ENCODE measurements at regions not wholly inside any gene's neighbourhood (a gene's known extent, or its start where the extent isn't known, plus 50 kb on each side); places are given as distances from the start of the nearest gene placed in this dataset.

DNA sequence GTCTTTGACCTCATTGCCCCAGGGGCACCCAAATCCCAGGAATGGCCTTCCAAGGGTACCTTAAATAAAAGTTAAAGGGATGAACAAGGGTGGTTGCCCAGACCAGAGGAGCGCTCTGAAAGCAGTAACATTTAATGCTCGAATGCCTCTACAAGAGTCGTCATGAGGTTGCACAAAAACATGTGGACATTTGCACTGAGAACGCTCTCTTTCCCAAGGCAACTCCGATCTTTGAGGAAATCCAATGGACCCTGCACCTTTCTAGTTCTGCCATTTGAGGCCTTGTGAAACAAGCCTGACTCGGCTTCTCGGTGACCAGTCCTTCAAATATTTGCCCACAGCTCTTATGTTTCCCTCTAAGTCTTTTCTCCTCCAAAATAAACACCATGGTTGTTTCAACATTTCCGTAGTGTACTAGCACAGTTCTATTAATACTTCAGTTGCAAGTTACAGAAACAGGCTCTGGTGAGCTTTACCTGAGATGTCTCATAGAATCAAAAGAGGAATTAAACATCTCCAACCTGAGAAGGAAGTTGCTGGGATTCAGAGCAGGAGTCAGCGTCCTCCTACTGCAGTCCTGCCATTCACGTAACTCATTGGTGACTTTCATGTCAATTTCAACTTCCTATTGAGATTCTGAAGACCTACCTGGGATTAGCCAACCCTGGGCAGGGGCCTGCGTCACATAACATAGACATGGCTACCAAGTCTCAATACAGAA, 168.8 kb upstream of the RAI14 start:
- DNase-seq, result no peak

DNA sequence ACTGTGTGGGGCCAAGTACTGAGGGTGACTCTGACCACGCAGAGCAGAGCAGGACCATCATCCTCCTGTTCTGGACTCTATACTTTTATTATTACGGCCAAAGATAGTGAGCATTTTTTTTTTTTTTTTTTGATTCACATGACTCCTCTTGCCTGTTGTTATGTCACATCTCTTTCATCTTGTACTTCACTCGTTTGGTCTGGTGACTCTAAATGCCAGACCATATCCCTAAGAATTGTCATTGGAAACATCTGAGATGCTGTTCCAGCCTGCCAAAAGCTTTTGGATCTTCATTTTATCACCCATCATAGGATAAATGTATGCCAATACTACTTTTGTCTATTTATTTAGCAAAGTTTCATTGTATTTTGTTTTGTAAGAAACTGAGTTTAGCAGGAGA, 168.2 kb upstream of the RAI14 start:
- DNase-seq, result no peak

DNA sequence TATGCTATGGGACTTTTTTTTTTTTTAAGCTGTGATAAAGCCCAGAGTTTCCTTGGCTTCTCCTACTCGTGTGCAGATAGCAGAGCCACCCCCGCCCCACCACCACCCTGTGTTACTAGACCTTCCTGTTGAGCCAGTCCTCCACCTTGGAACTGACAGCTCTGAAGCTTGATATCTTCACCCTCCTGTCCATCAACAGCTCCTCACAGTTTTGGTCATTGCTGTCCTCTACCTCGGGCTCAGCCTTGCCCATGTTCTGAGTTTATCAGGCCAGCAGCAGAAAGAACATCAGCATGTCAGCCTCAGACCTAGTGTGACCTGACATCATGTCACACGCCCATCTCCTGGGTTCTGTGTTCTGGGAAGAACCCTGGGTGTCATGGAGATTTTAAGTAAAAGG, 167.1 kb upstream of the RAI14 start:
- no peak for DNase-seq

DNA sequence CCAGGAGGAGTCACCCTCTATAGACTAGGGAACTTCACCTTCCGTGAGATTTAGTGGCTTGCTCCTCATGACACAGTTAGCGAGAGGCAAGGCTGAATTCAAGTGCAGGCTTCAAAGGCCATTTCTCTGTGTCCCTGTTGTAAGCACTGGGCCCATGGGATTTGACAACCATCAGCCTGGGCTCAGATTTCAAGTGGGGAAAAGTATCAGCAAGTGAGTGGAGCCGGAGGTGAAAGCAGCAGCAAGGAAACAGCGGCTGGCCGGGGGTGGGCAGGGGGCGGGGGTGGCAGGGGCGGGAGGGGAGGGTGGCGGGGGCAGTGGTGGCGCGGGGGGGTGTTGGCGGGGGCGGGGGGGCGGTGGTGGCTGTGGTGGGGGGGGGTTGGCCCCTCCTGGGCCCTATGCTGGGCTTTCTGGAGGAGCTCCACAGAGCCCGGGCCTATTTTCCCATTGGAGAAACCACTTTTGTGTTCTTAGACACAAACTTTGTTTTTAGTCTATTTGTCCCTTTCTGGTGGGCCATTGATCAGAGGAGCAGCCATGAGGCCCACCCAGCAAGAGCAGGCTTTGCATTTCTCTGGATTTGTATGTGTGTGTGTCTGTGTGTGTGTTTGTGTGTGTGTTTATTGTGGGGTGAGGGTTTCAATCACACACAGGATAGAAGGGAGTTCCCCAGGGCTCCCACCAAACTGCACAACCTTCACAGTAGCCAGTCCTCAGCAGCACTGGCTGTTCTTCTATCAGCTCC, 165.4 kb upstream of the RAI14 start:
- DNase-seq, result no peak

DNA sequence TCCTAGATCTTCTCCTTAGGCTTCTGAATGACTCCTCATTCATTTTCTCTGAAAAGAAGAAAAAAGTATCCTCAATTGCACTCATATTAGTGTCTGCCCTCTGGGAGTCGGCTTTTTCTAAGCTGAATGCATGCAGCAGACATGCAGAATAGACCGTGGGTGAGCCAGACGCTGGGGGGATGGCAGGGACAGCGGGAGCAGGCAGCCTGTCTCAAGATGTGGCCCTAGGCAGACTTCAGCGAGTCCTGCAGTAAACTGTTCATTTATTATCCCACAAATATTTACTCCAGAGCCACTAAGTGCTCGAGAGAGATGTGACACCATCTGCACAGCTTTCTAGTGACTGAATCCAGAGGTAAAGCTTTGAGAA, 164.9 kb upstream of the RAI14 start:
- DNase-seq, result no peak

DNA sequence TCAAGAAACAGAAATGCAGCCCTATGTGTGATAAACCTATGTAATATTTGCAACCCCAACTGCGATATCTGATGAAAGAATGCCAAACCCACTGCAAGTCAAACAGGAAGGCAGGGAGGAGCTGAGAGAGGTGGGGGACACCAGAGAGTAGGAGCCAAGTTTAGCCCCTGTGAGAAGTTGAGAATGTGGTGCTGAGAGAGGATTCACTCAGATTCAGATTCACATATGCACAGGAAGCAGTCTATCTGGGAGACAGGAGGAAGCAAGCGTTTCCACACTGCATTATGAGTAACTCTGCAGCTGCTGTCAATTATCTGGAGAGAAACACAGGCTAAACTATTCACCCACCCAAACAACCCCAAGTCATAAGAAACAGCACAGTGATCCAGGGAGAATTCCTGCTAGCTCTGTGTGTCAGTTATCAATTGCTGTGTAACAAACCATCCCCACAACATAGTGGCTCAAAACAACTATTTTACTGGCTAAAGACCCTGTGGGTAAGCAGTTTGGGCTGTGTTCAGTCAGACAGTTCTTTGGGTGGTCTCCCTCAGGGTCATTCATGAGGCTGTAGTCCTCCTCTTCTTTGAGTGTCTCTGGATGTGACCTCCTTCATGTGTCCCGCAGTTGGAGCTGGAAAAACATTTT, 161.9 kb upstream of the RAI14 start:
- no peak for DNase-seq

DNA sequence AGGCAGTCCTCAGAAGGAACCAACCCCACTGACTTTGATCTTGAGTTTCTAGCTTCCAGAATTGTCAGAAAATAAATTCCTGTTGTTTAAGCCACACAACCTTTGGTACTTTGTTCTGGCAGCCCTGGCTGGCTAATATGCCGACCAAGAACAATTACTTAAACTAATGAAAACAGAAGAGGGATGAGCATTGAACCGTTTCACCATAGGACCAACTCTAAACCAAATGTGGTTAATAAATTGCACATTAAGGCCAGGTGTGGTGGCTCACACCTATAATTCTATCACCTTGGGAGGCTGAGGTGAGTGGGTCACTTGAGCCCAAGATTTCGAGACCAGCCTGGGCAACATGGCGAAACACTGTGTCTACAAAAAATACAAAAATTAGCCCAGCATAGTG, 160.9 kb upstream of the RAI14 start:
- DNase-seq, result no peak

DNA sequence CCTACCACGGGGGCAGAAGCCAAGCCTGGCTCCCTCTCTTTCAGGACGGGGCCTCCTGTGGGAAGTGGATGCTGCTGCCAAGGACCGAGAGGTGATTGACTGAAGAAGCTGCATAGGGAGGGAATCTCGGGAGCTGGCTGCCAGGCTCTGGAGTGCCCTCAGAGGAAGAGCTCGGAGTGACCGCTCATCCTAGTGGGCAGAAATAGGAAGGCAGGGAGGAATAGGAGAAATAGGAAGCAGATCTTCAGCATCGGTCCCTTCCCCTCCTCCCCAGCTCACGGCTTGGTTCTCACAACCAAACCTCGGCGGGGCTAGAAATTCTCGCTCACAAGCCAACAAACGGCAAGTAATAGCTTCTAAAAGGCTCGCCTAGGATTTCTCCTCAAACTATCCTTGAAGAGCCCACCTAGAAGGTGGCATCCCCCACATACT, 159.9 kb upstream of the RAI14 start:
- DNase-seq, result no peak

DNA sequence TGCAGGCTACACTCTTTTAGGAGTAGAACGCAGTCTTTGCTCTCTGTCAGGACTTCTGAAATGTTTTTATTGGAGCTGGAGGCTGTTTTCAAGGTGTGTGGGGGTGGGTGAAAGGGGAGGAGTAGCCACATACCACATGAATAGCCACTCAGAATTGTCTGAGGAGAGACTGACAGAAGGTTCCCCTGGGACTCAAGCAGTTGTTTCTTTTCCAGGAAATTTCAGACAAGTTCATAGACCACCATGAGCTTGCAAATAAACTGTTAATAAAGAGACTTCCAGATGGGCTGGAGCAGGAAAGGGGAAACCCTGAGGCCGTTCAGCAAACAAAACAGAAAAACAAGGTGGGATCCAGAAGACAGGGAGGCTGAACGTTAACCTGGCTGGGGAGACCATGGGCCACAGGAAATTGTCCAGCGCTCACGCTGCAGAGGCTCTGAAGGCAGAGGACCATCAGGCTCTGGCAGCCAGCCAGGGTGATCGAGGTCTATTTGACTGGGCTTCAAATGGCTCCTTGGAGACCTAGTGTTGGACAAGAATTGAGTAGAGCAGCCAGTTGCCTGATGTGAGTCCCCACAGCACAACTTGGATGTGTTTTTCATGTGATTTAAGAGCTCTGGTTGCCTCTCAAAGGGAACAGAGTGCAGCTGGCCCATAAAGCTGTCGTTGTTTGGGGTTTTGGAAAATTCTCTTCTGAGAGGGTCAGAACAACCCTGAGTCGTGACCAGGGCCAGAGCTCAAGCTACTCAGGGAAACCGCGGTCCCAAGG, 159.2 kb upstream of the RAI14 start:
- no peak for DNase-seq

DNA sequence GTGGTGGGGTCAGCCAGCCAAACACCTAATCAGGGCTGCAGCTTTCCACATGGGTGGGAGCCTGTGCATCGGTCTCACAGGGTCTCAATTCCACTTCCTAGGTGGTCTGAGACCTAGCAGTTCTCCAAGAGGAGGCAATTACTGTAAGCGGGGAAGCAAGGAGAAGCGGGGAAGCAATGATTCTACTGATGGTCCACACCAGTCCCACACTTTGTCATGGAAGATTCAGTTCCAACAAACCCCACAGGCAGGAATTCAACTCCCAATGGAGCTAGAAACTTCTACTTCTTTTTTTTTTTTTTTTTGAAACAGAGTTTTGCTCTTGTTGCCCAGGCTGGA, 158.7 kb upstream of the RAI14 start:
- no peak for DNase-seq

DNA sequence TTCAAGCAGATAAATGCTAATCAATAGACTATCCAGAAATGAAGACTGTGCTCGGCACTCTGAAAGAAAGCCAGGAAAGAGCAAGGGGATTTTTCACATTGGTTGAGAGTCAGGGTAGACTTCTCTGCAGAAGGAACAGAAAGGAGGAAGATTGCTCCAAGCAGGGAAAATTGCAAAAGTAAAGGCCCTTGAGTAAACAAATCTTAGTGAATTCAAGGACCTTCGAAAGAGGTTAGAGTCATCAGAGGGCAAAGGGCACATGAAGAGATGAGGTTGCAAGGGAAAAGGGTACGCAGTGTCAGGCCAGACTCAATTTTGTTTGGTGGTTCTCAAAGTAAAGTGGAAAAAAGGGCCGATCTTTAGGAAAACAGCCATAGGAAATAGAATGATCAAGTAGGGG, 157.6 kb upstream of the RAI14 start:
- DNase-seq, result no peak

DNA sequence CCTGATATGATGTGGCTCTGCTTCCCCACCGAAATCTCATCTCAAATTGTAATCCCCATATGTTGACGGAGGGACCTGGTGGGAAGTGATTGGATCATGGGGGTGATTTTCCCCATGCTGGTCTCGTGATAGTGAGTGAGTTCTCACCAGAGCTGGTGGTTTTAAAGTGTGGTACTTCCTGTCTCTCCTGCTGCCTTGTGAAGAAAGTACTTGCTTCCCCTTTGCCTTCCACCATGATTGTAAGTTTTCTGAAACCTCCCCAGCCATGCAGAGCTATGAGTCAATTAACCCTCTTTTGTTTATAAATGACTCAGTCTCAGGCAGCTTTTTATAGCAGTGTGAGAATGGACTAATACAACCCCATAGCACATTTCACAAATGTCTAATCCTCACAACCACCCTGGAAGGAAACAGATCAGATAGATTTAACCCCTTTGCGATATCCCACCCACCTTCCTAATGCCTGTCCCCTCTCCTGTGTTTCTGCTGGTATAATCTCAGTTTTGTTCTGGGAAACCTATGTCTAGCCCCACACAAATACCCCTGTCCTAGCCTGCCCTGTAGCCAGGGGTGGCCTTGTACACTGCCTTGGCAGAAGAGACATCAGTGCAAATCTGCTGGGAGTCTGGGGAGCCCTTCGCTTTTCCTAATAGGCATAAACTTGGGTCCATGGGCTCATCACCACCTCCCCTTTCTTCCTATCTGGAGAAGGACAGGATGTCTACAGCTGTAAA, 157.0 kb upstream of the RAI14 start:
- DNase-seq, result no peak

DNA sequence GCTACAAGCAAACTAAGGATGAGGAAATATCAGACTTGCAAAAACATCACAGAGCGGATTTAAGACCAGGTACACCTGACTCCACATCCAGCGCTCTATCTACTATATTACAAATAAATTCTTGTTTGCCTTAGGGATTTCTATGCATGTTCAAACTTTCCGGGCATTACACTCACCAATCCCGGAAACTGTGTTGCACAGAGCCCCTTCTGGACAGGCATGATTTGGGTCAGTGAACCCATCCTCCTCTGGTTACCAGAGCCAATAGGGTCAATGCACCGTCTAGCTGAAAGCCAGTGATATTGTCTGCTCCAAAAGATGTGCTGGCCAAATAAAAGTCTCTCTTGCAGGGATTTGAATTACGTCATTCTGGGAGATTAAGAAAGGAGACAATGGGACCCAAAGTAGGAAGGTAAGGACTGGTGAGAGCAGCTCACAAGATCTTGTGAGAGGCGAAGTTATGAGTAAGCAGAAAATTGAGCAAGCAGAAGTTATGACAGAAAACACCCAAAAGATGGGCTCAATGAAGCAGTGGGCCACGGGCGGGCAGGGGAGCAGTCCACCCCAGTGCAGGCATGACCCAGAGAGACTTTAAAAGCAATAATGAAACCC, 155.8 kb upstream of the RAI14 start:
- no peak for DNase-seq

DNA sequence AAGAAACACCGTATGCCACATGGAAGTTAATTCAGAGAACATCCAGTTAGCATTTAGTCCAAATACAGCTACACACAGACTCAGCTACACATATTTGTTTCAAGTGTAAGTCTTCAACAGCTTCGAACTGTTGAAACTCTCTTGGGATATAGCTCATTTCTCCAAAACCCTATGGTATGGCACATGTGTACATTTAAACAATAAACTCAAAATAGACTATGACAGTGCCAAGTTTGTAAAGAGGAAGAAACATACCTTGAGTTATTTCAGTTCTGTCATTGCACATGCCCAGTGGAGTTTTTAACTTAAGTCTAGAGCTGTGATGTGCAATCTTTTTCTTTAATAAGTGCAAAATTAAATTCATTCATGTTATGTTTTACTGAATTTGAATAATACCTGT, 155.1 kb upstream of the RAI14 start:
- no peak for DNase-seq

DNA sequence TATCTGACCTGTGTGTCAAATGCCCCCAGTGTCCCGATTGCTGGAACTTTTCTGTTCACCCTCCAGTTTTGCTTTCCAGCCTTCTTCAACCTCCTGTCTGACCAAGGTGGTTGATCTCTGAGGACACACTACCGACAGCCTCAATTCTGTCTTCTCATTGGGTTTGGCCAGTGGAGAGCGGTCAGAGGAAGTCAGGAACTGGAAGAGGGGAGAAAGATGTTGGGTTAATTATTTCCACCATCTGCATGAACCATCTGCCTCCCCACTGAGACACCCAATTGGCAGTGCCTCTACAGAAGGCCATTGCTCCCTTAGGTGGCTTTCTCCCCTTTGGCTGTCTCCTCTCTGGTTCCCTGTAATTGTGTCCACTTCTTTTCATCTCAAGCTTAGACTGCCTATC, 154.3 kb upstream of the RAI14 start:
- DNase-seq, result no peak

DNA sequence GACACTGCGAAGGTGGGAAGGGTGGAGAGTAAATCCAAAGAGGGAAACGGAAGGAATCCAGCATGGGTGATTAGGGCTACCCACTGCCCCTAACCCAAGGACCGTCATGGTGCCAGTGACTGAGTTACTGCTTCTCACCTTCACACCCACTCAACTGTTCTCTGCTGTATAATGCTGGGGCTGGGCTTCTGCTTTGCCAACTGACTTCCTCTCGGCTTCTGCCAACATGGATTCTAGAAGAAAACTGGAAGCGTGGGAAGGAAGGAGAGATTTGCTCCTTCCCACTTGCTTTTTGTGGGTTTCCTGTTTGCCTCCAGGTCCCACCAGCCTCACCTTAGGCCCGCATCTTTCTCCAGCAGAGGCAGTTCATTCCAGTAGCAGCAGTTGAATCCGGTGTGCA, 153.5 kb upstream of the RAI14 start:
- DNase-seq, result no peak

DNA sequence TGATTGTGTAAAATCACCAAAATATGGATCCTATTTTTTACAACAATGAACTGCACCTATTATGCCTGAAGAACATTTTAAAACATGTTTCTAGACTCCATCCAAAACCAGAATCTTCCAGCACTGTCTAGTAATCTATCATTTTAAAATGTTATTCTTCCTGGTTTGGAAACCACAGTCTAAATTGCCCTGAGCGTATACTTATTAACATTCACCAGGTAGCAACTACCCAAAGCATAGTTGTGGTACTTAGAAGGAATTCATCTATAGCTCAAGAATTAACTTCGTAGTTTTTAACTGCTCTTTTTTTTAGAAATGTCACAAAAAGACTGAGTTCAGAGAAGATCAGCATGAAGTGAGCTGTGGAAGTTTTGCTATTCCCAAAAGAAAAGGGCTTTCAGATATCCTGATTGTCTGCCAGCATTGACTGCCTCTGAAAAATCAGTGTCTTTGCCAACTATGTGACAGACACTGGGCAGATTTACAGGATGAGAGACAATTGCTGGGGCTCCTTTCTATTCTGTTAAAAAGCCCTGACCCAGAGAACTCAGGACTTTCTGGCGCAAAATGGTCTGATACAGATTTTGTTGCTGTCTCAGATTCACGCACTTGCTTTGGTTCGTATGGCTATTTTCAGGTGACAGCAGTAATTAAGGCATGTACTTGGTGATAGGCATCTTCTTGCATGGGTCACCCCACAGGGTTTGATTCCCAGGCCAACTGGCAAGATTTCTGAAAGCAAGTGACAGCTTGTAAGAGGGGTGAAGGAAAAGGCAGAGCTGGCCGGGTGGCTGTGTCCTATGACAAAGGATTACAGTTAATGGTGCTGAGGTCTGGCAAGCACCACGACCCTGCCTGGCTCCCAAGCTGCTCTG, 152.5 kb upstream of the RAI14 start:
- no peak for DNase-seq

DNA sequence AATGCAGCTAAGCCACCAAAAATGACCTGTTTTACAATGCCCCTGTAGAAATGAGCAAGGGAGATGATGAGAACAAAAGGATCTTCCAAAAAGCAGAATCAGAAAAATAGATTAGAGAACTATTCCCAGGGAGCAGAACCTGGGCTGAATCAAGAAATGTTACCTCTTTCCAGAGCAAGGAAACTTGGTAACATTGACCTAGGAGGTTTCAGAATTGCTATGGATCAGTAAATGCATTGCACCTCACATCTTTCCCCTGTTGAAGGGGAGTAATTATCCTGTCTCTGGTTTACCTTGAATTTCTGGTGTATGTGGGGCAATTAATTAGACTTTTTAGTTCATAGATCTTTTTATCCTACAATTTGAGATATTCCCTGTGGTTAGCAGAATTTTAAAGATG, 151.2 kb upstream of the RAI14 start:
- DNase-seq, result no peak

DNA sequence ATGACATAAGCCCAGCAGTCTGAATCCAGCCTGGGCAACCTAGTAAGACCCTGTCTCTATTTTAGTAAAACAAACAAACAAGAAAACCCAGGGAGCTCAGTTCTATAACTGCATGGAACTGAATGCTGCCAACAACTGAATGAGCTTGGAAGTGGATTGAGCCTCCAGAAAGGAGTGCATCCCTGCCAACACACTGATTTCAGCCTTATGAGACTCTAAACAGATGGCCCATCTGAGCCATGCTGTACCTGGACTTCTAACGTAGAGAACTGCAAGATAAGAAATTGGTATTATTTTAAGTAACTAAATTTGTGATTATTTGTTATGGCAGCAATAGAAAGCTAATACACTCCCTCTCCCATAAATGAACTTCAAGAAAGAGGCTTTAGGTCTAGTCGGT, 150.4 kb upstream of the RAI14 start:
- no peak for DNase-seq

DNA sequence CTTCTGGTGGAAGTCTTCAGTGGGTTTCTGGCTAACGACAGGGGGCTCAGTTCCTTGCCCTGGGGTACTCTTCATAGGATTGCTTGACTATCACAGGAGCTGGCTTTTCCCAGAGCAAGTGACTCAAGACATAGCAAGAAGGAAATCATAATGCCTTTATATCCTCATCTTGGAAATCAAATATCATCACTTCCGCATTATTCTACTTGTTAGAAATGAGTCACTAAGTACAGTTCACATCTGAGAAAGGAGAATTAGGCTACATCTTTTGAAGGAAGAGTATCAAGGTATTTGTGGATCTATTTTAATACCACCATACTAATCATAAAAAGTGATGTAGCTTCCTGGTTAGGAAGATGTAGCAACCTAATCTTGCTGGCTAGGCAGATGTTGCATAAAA, 148.2 kb upstream of the RAI14 start:
- no peak for DNase-seq

DNA sequence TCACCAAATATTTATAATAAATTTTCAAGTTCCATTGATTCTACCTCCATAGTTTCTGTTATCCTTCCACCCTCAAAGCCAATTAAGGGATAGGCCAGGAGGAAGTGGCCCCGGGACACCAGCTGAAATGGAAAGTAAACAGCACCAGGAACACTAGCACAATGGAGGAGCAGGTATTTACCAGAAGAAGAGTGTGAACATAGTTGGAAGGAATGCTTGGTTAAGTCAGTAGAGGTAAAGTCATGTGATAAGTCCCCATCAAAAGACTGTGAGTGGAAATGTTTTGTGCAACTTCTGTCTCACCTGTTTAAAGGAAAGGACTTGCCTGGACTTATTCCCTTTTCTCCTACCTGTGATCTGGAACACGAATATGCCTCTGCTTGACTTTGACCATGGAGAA, 146.7 kb upstream of the RAI14 start:
- no peak for DNase-seq

DNA sequence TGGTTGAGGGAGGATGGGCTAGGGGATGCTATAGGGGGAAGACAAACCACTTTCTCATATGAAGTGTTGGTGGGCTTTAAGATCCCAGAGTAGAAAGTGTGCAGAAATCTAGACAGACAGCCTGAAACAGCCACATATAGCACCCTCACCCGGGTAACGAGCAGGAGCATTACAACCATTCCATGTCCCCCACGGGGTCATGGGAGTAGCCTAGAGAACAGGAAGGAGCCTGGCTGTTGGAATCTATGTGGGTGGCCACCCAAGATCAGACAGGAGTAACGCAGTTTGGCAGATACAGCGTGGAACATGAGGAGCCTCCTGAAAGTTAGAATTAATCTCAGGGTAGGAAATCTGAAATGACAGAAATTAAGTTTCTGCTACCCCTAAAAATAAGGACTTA, 146.1 kb upstream of the RAI14 start:
- no peak for DNase-seq
